Fibroblast of lung (primary cell): ENCODE measurements at regions not wholly inside any gene's neighbourhood (a gene's known extent, or its start where the extent isn't known, plus 50 kb on each side); places are given as distances from the start of the nearest gene placed in this dataset.
A peak's percentile ranks its signal among the peaks of the same experiment; 100 is the strongest.

Source experiments
- DNase-seq, 2 donors: peaks; one replicate each; pipeline versions ENCODE4 v3.0.0 to v3.0.0-alpha.2; 2010; ENCODE audit warnings: low read depth in 2 of 2
- H2AFZ ChIP-seq: 2 replicates; pipeline ENCODE4 v1.5.1; 2012; ENCODE audit warnings: low read length, control low read depth, inconsistent platforms
- H3K27ac ChIP-seq: 2 replicates; pipeline ENCODE4 v1.5.1; 2011; ENCODE audit warnings: low read length, control low read depth; ENCODE audit not compliant: insufficient read depth
- H3K27me3 ChIP-seq: 2 replicates; pipeline ENCODE4 v1.5.1; 2011; ENCODE audit warnings: mild to moderate bottlenecking, low read length; ENCODE audit not compliant: control insufficient read depth, insufficient read depth
- H3K36me3 ChIP-seq: 2 replicates; pipeline ENCODE4 v1.5.1; 2011; ENCODE audit warnings: low read length; ENCODE audit not compliant: control insufficient read depth, insufficient read depth
- H3K4me1 ChIP-seq: 2 replicates; pipeline ENCODE4 v1.5.1; 2011; ENCODE audit warnings: low read length; ENCODE audit not compliant: control insufficient read depth, insufficient read depth; ENCODE audit errors: extremely low read depth
- H3K4me2 ChIP-seq: 2 replicates; pipeline ENCODE4 v1.5.1; 2011; ENCODE audit warnings: low read length, control low read depth; ENCODE audit not compliant: insufficient read depth; ENCODE audit errors: extremely low read depth
- H3K4me3 ChIP-seq, 4 experiments: fragments of 200-600 bp in 1 of 4; sonication (generic) in 1 of 4; replicated peaks in 1 of 4; 2 replicates each; pipeline ENCODE4 v1.5.1; 2011 to 2016; ENCODE audit warnings: low read length in 4 of 4, low read depth in 3 of 4, mild to moderate bottlenecking in 3 of 4, control low read depth in 2 of 4, inconsistent platforms in 1 of 4, mixed read lengths in 1 of 4; ENCODE audit not compliant: insufficient read depth in 1 of 4; ENCODE audit errors: control extremely low read depth in 1 of 4
- H3K79me2 ChIP-seq: 2 replicates; pipeline ENCODE4 v1.5.1; 2012; ENCODE audit warnings: mild to moderate bottlenecking, low read length, inconsistent platforms; ENCODE audit not compliant: control insufficient read depth, insufficient read depth
- H3K9ac ChIP-seq: 2 replicates; pipeline ENCODE4 v1.5.1; 2011; ENCODE audit warnings: mild to moderate bottlenecking, low read length, control low read depth; ENCODE audit not compliant: insufficient read depth
- H3K9me3 ChIP-seq: 2 replicates; pipeline ENCODE4 v1.5.1; 2012; ENCODE audit warnings: low read depth, low read length; ENCODE audit not compliant: control insufficient read depth, insufficient read depth
- H4K20me1 ChIP-seq: 2 replicates; pipeline ENCODE4 v1.5.1; 2011; ENCODE audit warnings: low read length; ENCODE audit not compliant: control insufficient read depth, insufficient read depth; ENCODE audit errors: extremely low read depth
- CTCF ChIP-seq, 2 donors: IDR thresholded peaks in 1 of 2; conservative IDR thresholded peaks in 1 of 2; 1 replicate in 1 of 2; 2 replicates in 1 of 2; pipeline ENCODE4 v1.5.1; 2011 to 2012; ENCODE audit warnings: low read length in 2 of 2, control low read depth in 1 of 2, inconsistent platforms in 1 of 2, low read depth in 1 of 2, mild to moderate bottlenecking in 1 of 2
- EZH2 ChIP-seq: IDR thresholded peaks from 2 replicates; pipeline ENCODE4 v1.5.1; 2012; ENCODE audit warnings: low read length, control low read depth, mild to moderate bottlenecking; ENCODE audit errors: missing control alignments

DNA sequence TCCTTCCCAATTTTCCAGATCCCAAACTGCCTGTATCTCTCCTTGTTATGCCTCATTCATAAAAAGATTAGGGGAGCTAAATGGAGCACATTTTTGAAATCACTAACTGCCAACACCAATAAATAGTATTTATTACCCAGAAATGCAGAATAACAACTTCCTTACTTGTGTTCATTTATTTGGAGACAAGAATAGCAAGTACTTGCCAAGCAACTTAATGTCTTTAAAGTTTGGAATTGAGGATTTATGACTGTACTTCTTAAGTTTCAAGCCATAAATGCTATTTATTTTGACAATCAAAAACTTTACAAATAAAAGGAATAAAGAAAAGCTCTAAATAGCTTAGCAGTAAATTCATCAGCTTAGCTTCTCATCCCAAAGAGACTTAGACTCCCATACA lies 626.1 kb upstream of the NOVA1 start:
- DNase-seq: no peak

GRCh38 chr14:27228053-27228452 lies 630.2 kb upstream of the NOVA1 start:
- Histone ChIP-seq H4K20me1 (no peaks in the 10 kb centered on the region), H3K27me3 (no peaks in the 10 kb centered on the region), H3K4me2 (no peak overlapping the region), H3K4me1 (no peaks in the 10 kb centered on the region), H3K9ac (no peak overlapping the region), H3K36me3 (no peaks in the 10 kb centered on the region), H3K9me3 (no peaks in the 10 kb centered on the region), H3K27ac (no peak overlapping the region), H3K79me2 (no peaks in the 10 kb centered on the region), H2AFZ (no peak overlapping the region), H3K4me3 (no peak overlapping the region)
- DNase-seq: peak in 1 of 2 donors; percentile 3
- TF ChIP-seq EZH2 (no peak), CTCF (conservative IDR thresholded peaks at IDR 0.05 in 1 of 2, IDR thresholded peaks at IDR 0.05 in 1 of 2; ENCODE audit: low read depth in 1 of 2, low read length in 2 of 2) (no peak)

More for the DNA sequence above, 626.1 kb upstream of the NOVA1 start:
- Histone ChIP-seq H3K79me2 (no peaks in the 10 kb centered on the region), H3K9me3 (no peaks in the 10 kb centered on the region), H3K27me3 (no peaks in the 10 kb centered on the region), H2AFZ (no peak overlapping the region), H3K4me3 (no peak overlapping the region), H3K9ac (no peak overlapping the region), H3K4me2 (no peak overlapping the region), H3K27ac (no peak overlapping the region), H3K36me3 (no peaks in the 10 kb centered on the region), H4K20me1 (no peaks in the 10 kb centered on the region), H3K4me1 (no peaks in the 10 kb centered on the region)
- TF ChIP-seq CTCF (conservative IDR thresholded peaks at IDR 0.05 in 1 of 2, IDR thresholded peaks at IDR 0.05 in 1 of 2; ENCODE audit: low read depth in 1 of 2, low read length in 2 of 2) (no peak), EZH2 (no peak)

DNA sequence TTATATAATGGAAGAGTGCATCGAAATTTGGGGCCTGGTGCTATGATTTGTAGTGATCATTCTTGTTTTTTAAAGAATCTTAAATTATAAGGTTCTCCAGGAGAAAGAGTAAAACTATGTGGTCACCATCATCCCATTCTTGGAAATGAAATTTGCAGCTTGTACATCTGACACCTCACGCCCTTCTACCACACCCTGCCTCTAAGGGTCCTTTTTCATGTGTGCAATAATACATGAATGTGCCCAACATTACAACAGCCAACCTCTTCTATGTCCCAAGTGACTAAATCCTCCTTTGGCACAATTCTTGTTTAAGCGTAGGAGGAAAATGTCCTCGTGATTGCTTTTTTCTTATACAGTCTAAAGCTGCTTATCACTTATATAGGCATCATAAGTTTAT lies 636.5 kb upstream of the NOVA1 start:
- Histone ChIP-seq H2AFZ (no peak overlapping the region), H3K4me2 (no peak overlapping the region), H3K27me3 (no peaks in the 10 kb centered on the region), H3K9ac (no peak overlapping the region), H3K4me3 (no peak overlapping the region), H4K20me1 (no peaks in the 10 kb centered on the region), H3K79me2 (no peaks in the 10 kb centered on the region), H3K4me1 (no peaks in the 10 kb centered on the region), H3K36me3 (no peaks in the 10 kb centered on the region), H3K9me3 (no peaks in the 10 kb centered on the region), H3K27ac (no peak overlapping the region)
- DNase-seq: no peak
- TF ChIP-seq CTCF (conservative IDR thresholded peaks at IDR 0.05 in 1 of 2, IDR thresholded peaks at IDR 0.05 in 1 of 2; ENCODE audit: low read depth in 1 of 2, low read length in 2 of 2): no peak
- TF ChIP-seq EZH2: no peak
